Effector memory CD4-positive, alpha-beta T cell (primary cell): ENCODE measurements at regions not wholly inside any gene's neighbourhood (a gene's known extent, or its start where the extent isn't known, plus 50 kb on each side); places are given as distances from the start of the nearest gene placed in this dataset.

Experiments used
- DNase-seq, 3 donors: peaks; one replicate each; pipeline ENCODE4 v3.0.0-alpha.2; 2020
- H3K27ac ChIP-seq: 2 replicates; pipeline ENCODE4 v1.7.0; 2013; ENCODE audit warnings: mild to moderate bottlenecking, low read length, moderate library complexity; ENCODE audit not compliant: insufficient read depth, poor library complexity, severe bottlenecking
- H3K27me3 ChIP-seq: replicated peaks from 2 replicates; pipeline ENCODE4 v1.7.0; 2013; ENCODE audit warnings: mild to moderate bottlenecking, low read length; ENCODE audit not compliant: insufficient read depth, control insufficient read depth, poor library complexity, severe bottlenecking
- H3K36me3 ChIP-seq: 2 replicates; pipeline ENCODE4 v1.7.0; 2013; ENCODE audit warnings: mild to moderate bottlenecking, low read length, moderate library complexity; ENCODE audit not compliant: control insufficient read depth, insufficient read depth
- H3K4me1 ChIP-seq: 2 replicates; pipeline ENCODE4 v1.7.0; 2013; ENCODE audit warnings: low read length, mild to moderate bottlenecking; ENCODE audit not compliant: control insufficient read depth, insufficient read depth, poor library complexity, severe bottlenecking
- H3K4me3 ChIP-seq: 2 replicates; pipeline ENCODE4 v1.7.0; 2013; ENCODE audit warnings: low read length, low read depth, mild to moderate bottlenecking; ENCODE audit not compliant: insufficient read depth, poor library complexity, severe bottlenecking
- H3K9me3 ChIP-seq: 2 replicates; pipeline ENCODE4 v1.7.0; 2013; ENCODE audit warnings: mild to moderate bottlenecking, low read length, moderate library complexity; ENCODE audit not compliant: control insufficient read depth

DNA sequence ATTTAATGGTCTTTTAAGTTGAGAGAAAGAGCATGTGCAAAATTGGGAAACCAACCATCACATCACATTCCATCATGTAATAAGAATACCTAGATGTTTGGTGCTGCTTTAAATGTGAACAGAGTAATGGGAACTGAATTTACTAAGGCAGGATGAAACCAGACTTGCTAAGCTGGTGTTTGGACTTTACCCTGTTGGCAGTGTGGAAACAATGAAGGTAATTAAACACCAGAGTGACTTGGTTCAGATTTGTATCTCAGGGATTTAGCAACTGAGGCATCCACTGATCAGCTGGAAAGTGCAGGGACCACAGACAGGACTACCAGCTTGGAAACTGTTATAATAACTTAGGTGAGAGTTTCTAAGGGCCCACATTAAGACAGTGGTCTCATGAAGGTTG, 263.4 kb downstream of the OLFM3 start:
- no peaks in the 10 kb centered on the region for H3K4me1 ChIP-seq
- H3K36me3 ChIP-seq = no peaks in the 10 kb centered on the region
- no peak overlapping the region for H3K27ac ChIP-seq
- no peak overlapping the region for H3K4me3 ChIP-seq
- no peaks in the 10 kb centered on the region for H3K27me3 ChIP-seq
- H3K9me3 ChIP-seq = no peaks in the 10 kb centered on the region
- DNase-seq = no peak

GRCh38 chr1:101738475-101738874, 258.3 kb downstream of the OLFM3 start:
- DNase-seq = no peak
- Histone ChIP-seq H3K4me3 (no peak overlapping the region), H3K9me3 (no peaks in the 10 kb centered on the region), H3K4me1 (no peaks in the 10 kb centered on the region), H3K27me3 (no peaks in the 10 kb centered on the region), H3K27ac (no peak overlapping the region), H3K36me3 (no peaks in the 10 kb centered on the region)

DNA sequence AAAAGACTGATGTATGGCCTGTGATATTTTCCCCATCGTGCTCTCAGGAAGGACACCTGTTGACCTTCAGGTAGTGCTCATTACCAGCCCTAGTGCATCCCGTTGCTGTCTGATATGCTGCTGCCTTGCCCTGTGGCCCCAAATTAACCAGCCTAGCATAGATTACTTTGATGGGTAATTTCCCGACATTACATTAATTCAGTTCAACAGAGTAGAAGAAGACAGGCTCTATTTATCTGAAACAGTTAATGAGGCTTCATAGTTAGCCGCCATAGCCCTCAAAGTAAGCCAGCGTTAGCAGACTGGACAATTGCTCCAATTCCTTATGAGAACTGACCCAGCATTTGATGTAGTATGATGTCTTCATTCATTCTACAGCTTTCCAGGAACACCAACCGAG, 257.6 kb downstream of the OLFM3 start:
- Histone ChIP-seq H3K27ac (no peak overlapping the region), H3K27me3 (no peaks in the 10 kb centered on the region), H3K36me3 (no peaks in the 10 kb centered on the region), H3K9me3 (no peaks in the 10 kb centered on the region), H3K4me1 (no peaks in the 10 kb centered on the region), H3K4me3 (no peak overlapping the region)
- no peak for DNase-seq

DNA sequence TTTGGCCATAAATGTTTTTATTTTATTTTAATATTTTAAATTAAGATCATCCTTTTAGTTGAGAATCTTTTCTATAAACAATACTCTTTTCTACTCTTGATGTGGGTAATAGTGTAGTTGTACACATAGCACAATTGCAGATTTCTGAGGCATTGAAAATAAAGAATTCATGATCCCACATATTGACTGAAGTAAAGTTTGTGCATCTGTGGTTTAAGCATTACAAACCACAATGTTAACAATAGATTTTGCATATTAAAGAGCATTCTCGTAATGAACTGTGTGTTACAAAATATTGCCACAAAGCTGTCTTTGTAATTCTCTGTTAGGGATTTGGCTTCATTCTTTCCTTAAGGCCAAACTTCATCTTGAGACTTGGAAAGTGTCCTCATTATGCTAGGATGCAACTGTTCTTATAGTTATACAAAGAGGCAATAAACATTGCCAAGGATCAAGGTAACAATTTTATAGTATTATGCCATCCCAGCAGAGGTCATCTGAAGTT, 256.8 kb downstream of the OLFM3 start:
- H3K36me3 ChIP-seq = no peaks in the 10 kb centered on the region
- no peak overlapping the region for H3K27ac ChIP-seq
- H3K4me3 ChIP-seq = no peak overlapping the region
- H3K27me3 ChIP-seq = no peaks in the 10 kb centered on the region
- H3K4me1 ChIP-seq = no peaks in the 10 kb centered on the region
- H3K9me3 ChIP-seq = no peaks in the 10 kb centered on the region
- DNase-seq = no peak

DNA sequence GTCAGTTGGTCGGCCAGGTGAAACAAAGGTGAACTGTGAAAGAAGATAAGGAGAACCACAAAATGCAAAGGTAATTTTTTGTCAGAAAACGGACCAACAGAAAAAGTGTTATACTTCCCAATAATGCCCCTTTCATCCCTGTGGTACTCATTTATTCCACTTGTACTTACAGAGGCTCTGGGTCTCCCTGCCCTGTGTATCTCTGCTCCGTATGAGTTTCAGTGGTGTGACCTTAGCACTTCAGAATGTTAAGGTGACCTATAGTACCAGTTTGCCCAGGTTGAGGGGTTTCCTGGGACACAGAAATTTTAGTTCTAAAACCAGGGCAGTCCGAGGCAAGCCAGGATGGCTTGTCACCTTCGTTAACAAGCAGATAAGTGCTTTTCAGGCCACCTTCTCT, 254.8 kb downstream of the OLFM3 start:
- Histone ChIP-seq H3K27ac (no peak overlapping the region), H3K9me3 (no peaks in the 10 kb centered on the region), H3K4me1 (no peaks in the 10 kb centered on the region), H3K27me3 (no peaks in the 10 kb centered on the region), H3K36me3 (no peaks in the 10 kb centered on the region), H3K4me3 (no peak overlapping the region)
- DNase-seq = no peak

DNA sequence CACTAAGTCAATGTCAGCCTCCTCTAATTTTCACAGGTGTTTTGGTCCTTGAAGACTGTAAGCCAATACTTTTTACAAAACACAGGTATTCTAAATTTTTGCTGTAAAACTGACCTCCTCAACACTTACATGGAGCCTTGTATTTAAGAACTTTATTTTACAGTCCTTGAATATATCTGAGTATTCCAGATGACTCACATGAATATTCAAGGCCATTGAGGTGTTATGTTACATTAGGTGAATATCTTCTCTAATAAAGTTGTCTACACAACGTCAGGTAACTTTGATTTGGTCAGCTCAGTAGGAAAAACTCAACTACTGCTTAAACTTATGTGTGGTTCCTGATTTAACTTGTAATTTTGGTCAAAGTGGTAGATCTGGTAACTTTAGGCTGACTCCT, 254.2 kb downstream of the OLFM3 start:
- H3K27ac ChIP-seq = no peak overlapping the region
- H3K27me3 ChIP-seq = no peaks in the 10 kb centered on the region
- no peak overlapping the region for H3K4me3 ChIP-seq
- no peaks in the 10 kb centered on the region for H3K36me3 ChIP-seq
- no peak for DNase-seq
- H3K4me1 ChIP-seq = no peaks in the 10 kb centered on the region
- H3K9me3 ChIP-seq = no peaks in the 10 kb centered on the region

GRCh38 chr1:101745551-101746270, 251.0 kb downstream of the OLFM3 start:
- Histone ChIP-seq H3K4me1 (no peaks in the 10 kb centered on the region), H3K9me3 (no peaks in the 10 kb centered on the region), H3K4me3 (no peak overlapping the region), H3K27ac (no peak overlapping the region), H3K36me3 (no peaks in the 10 kb centered on the region), H3K27me3 (no peaks in the 10 kb centered on the region)
- no peak for DNase-seq

DNA sequence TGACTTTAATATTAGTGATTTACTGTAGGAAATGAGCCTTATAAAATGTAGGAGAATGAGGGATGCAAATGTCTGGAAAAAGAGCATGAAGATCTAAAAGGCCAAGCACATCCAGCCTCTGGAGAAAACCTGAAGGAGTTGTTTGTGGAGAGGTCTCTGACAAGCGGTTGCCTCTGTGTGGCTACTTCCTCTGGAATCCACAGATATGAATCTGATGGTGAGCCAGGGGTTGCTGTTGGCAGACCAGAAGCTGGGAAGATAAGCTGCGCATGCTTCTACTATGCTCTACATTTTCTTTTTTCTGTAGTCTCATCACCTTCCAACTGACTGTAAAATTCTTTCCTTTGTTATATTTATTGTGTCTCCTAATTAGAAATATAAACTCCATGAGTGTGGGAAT, 248.6 kb downstream of the OLFM3 start:
- H3K4me3 ChIP-seq = no peak overlapping the region
- no peaks in the 10 kb centered on the region for H3K4me1 ChIP-seq
- H3K9me3 ChIP-seq = no peaks in the 10 kb centered on the region
- DNase-seq = no peak
- no peaks in the 10 kb centered on the region for H3K27me3 ChIP-seq
- H3K36me3 ChIP-seq = no peaks in the 10 kb centered on the region
- no peak overlapping the region for H3K27ac ChIP-seq
